K562 (cell line): ENCODE measurements at regions not wholly inside any gene's neighbourhood (a gene's known extent, or its start where the extent isn't known, plus 50 kb on each side); places are given as distances from the start of the nearest gene placed in this dataset.

Experiments used
- ATAC-seq: fragments of 200-7000 bp; cut with Tn5 transposase; 3 replicates; pipeline ENCODE4 v1.9.1; 2020; ENCODE audit warnings: moderate library complexity
- BruUV-seq: library from RNA; stranded (reverse); fragments of 400-500 nt; replicated peaks from 2 replicates; lab custom pipeline; 2021; lab: Mats Ljungman, UMichigan
- CTCF ChIA-PET: fragments of 300-600 bp; formaldehyde crosslinking; extraction: SDS; loops from one replicate; lab custom pipeline; 2021; ENCODE audit warnings: low intra/inter-chr PET ratio; lab: Yijun Ruan, JAX
- POLR2A ChIA-PET: fragments of 300-600, 350-650 bp; sonication (Branson Sonifier 250); formaldehyde crosslinking; extraction: SDS; loops from one replicate; lab custom pipeline; 2021; ENCODE audit warnings: antibody characterized with exemption, inconsistent platforms; lab: Yijun Ruan, JAX
- DNase-seq, 4 experiments: peaks; one replicate each; pipeline versions ENCODE4 v3.0.0 to v3.0.0-alpha.2; 2011 to 2018; ENCODE audit warnings: low spot score in 3 of 4, mixed read lengths in 3 of 4; ENCODE audit errors: extremely low read depth in 1 of 4
- FAIRE-seq: peaks from 2 replicates; lab custom pipeline; 2011; peaks lifted over from hg19 to GRCh38; lab: Jason Lieb, UNC
- H2AFZ ChIP-seq: 2 replicates; pipeline ENCODE4 v1.6.0; 2011; ENCODE audit warnings: low read depth, low read length, control low read depth, inconsistent platforms
- H3K27ac ChIP-seq: fragments of 200-600 bp; 3 replicates; pipeline ENCODE4 v1.8.0; 2011; ENCODE audit warnings: low read depth, mild to moderate bottlenecking, control low read depth, inconsistent platforms, low read length, moderate library complexity, mixed read lengths; ENCODE audit errors: extremely low read depth
- H3K27me3 ChIP-seq, 2 experiments: fragments of 300-600 bp in 1 of 2; 2 replicates in 1 of 2; 3 replicates in 1 of 2; pipeline versions ENCODE4 v1.6.0 to v1.8.0; 2011; ENCODE audit warnings: inconsistent platforms in 2 of 2, low read length in 2 of 2, mild to moderate bottlenecking in 1 of 2, mixed read lengths in 1 of 2, moderate library complexity in 1 of 2; ENCODE audit not compliant: control insufficient read depth in 2 of 2, insufficient read depth in 2 of 2
- H3K36me3 ChIP-seq: fragments of 300-600 bp; 3 replicates; pipeline ENCODE4 v1.8.0; 2011; ENCODE audit warnings: mild to moderate bottlenecking, low read length, inconsistent platforms; ENCODE audit not compliant: control insufficient read depth, insufficient read depth
- H3K4me1 ChIP-seq, 2 experiments: fragments of 200-600 bp in 1 of 2; replicated peaks in 1 of 2; 2 replicates in 1 of 2; 3 replicates in 1 of 2; pipeline versions ENCODE4 v1.5.1 to v1.8.0; 2011; ENCODE audit warnings: inconsistent platforms in 2 of 2, low read length in 2 of 2, mild to moderate bottlenecking in 1 of 2, mixed read lengths in 1 of 2, moderate library complexity in 1 of 2; ENCODE audit not compliant: control insufficient read depth in 2 of 2, insufficient read depth in 2 of 2
- H3K4me2 ChIP-seq: 2 replicates; pipeline ENCODE4 v1.6.1; 2011; ENCODE audit warnings: low read length, control low read depth, inconsistent platforms, mixed read lengths; ENCODE audit not compliant: insufficient read depth
- H3K4me3 ChIP-seq: fragments of 200-600 bp; sonication (generic), shearing (Covaris generic); 2 replicates; pipeline ENCODE4 v1.5.1; 2016; ENCODE audit warnings: control low read depth, inconsistent platforms
- H3K79me2 ChIP-seq: fragments of 200-600 bp; 3 replicates; pipeline ENCODE4 v1.8.0; 2011; ENCODE audit warnings: low read length, inconsistent platforms; ENCODE audit not compliant: control insufficient read depth, insufficient read depth
- H3K9ac ChIP-seq, 2 experiments: 2 replicates each; pipeline versions ENCODE4 v1.6.0 to v1.6.1; 2011; ENCODE audit warnings: low read depth in 2 of 2, low read length in 2 of 2, control low read depth in 1 of 2, inconsistent platforms in 1 of 2, mild to moderate bottlenecking in 1 of 2, mixed read lengths in 1 of 2; ENCODE audit not compliant: insufficient read depth in 1 of 2
- H3K9me1 ChIP-seq: one replicate; pipeline ENCODE4 v1.6.0; 2011; ENCODE audit warnings: inconsistent platforms, mild to moderate bottlenecking, low read length, moderate library complexity; ENCODE audit not compliant: control insufficient read depth, insufficient read depth
- H3K9me3 ChIP-seq: replicated peaks from 2 replicates; pipeline ENCODE4 v1.5.1; 2011; ENCODE audit warnings: low read depth, low read length, inconsistent platforms; ENCODE audit not compliant: control insufficient read depth, insufficient read depth
- H4K20me1 ChIP-seq: replicated peaks from 2 replicates; pipeline ENCODE4 v1.6.1; 2011; ENCODE audit warnings: low read length, inconsistent platforms, mixed read lengths; ENCODE audit not compliant: control insufficient read depth, insufficient read depth
- BCOR ChIP-seq: fragments of 450-650 bp; IDR thresholded peaks from 2 replicates; pipeline ENCODE4 v1.6.1; 2016
- BRCA1 ChIP-seq, 2 experiments: fragments of 450-650 bp in 1 of 2; sonication (generic) in 1 of 2; formaldehyde crosslinking in 1 of 2; IDR thresholded peaks; 2 replicates each; pipeline versions ENCODE4 v1.5.0 to v1.6.1; 2017 to 2020; ENCODE audit warnings: mild to moderate bottlenecking in 1 of 2, missing genetic modification reagents in 1 of 2
- CBFA2T3 ChIP-seq: fragments of 450-650 bp; IDR thresholded peaks from 2 replicates; pipeline ENCODE4 v1.6.1; 2017
- CBX3 ChIP-seq, 2 experiments: IDR thresholded peaks; 1 replicate in 1 of 2; 2 replicates in 1 of 2; pipeline ENCODE4 v1.6.1; 2012; ENCODE audit warnings: inconsistent platforms in 2 of 2, low read length in 2 of 2, borderline replicate concordance in 1 of 2, control low read depth in 1 of 2
- CBX5 ChIP-seq: IDR thresholded peaks from 2 replicates; pipeline ENCODE4 v1.6.1; 2014; ENCODE audit warnings: low read depth, borderline replicate concordance
- GATAD2B ChIP-seq: fragments of 450-650 bp; IDR thresholded peaks from 2 replicates; pipeline ENCODE4 v1.6.1; 2017; ENCODE audit warnings: mild to moderate bottlenecking, borderline replicate concordance
- NCOA4 ChIP-seq: fragments of 450-650 bp; IDR thresholded peaks from 2 replicates; pipeline ENCODE4 v1.6.1; 2018; ENCODE audit warnings: mild to moderate bottlenecking; ENCODE audit not compliant: partially characterized antibody
- NFIC ChIP-seq: fragments of 450-650 bp; IDR thresholded peaks from 2 replicates; pipeline ENCODE4 v1.6.1; 2017; ENCODE audit warnings: mild to moderate bottlenecking, inconsistent platforms
- POLR2B ChIP-seq: fragments of 450-650 bp; IDR thresholded peaks from 2 replicates; pipeline ENCODE4 v1.6.1; 2018; ENCODE audit warnings: low read depth; ENCODE audit not compliant: partially characterized antibody
- TGIF2 ChIP-seq: sonication (generic); formaldehyde crosslinking; IDR thresholded peaks from 2 replicates; pipeline ENCODE4 v1.8.1; 2022; ENCODE audit warnings: mild to moderate bottlenecking, missing genetic modification reagents, moderate library complexity
- TRIM28 ChIP-seq: fragments of 450-650 bp; IDR thresholded peaks from 2 replicates; pipeline ENCODE4 v1.6.1; 2017
- ZNF175 ChIP-seq: fragments of 200-800 bp; sonication (Bioruptor generic); IDR thresholded peaks from 2 replicates; pipeline ENCODE4 v1.6.1; 2016; ENCODE audit warnings: low read depth, mild to moderate bottlenecking, missing genetic modification characterization, missing compliant biosample characterization
- ZNF277 ChIP-seq: fragments of 250-450 bp; sonication (Bioruptor Pico); IDR thresholded peaks from 2 replicates; pipeline ENCODE4 v1.8.0; 2022; ENCODE audit warnings: inconsistent platforms, mild to moderate bottlenecking, moderate library complexity, borderline replicate concordance
- ZNF280A ChIP-seq: fragments of 450-650 bp; IDR thresholded peaks from 2 replicates; pipeline ENCODE4 v1.6.1; 2018; ENCODE audit warnings: mild to moderate bottlenecking, low read depth; ENCODE audit not compliant: partially characterized antibody
- ZNF518B ChIP-seq: fragments of 250-450 bp; sonication (Bioruptor Pico); IDR thresholded peaks from 2 replicates; pipeline ENCODE4 v1.5.0; 2021; ENCODE audit warnings: mild to moderate bottlenecking, moderate library complexity
- in situ Hi-C: fragments of 300-500 bp; cut with MboI; formaldehyde crosslinking; loops from 4 replicates; pipeline ENCODE4 v1.15.0; 2018; ENCODE audit warnings: inconsistent platforms, mixed read lengths
- intact Hi-C: fragments of 100-400 bp; cut with micrococcal nuclease; formaldehyde crosslinking; loops from 2 replicates; pipeline ENCODE4 v1.14.2; 2022

DNA sequence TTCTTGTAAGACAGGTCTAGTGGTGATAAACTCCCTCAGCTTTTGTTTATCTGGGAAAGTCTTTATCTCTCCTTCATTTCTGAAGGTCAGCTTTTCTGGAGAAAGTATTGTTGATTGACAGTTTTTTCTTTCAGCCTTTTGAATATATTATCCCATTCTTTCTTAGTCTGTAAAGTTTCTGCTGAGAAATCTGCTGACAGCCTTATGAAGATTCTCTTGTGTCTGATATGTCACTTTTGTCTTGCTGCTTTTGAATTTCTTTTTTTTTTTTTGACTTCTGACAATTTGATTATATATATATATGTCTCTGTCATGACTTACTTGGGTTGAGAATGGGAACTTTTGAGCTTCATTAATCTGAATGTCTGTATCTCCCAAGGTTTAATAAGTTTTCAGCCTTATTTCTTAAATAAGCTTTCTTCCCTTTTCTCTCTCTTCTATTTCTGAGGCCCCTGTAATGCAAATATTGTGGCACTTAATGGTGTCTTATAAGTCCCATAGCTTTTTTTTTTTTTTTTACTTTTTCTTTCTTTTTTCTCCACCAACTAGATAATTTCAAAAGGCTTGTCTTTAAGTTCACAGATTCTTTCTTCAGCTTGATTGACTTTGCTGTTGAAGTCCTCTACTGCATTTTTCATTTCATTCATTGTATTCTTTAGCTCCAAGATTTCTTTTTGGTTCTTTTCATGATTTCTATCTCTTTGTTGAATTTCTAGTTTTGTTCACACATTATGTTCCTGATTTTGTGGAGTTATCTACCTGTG, 81.4 kb upstream of the IL6 start:
- ATAC-seq, result no peak
- intact Hi-C loops, result no loop called here
- DNase-seq, result no peak
- in situ Hi-C loops, result no loop called here
- Histone ChIP-seq H3K9ac (no peak overlapping the region), H3K36me3 (peaks cover 26% of the 10 kb centered on the region), H3K4me2 (no peak overlapping the region), H2AFZ (no peak overlapping the region), H3K4me1 (peaks cover 0 to 14% of the 10 kb centered on the region in 2 experiments; a peak in 2 of 5 replicates), H3K4me3 (no peak overlapping the region), H3K27me3 (no peaks in the 10 kb centered on the region), H3K27ac (no peak overlapping the region), H3K9me1 (no peaks in the 10 kb centered on the region), H3K79me2 (no peaks in the 10 kb centered on the region), H3K9me3 (peaks cover 45% of the 10 kb centered on the region), H4K20me1 (no peaks in the 10 kb centered on the region)
- BruUV-seq, result no TSS peak
- POLR2A ChIA-PET, result interaction anchor here (0.7 to 1.2 kb wide), 3 partner anchors 12 to 416 kb away, joined by 3 read pairs; no protein-coding TSS in a partner anchor
- FAIRE-seq, result no peak
- CTCF ChIA-PET, result interaction anchor here (0.6 kb wide), 1 partner anchor 8 kb away, joined by 4 read pairs; no protein-coding TSS in a partner anchor
- TF ChIP-seq CBX5 (peak; percentile 89), NCOA4 (no peak), ZNF280A (peak; percentile 91), TGIF2 (no peak), BCOR (no peak), BRCA1 (IDR thresholded peaks at IDR 0.05) (no peak), BRCA1 (CRISPR knock-in tag; IDR thresholded peaks at IDR 0.05) (no peak), NFIC (no peak), GATAD2B (no peak), ZNF518B (CRISPR knock-in tag) (no peak), TRIM28 (peak; percentile 83), ZNF277 (CRISPR knock-in tag) (no peak), ZNF175 (CRISPR knock-in tag) (no peak), CBFA2T3 (no peak), POLR2B (no peak), CBX3 (IDR thresholded peaks at IDR 0.05; ENCODE audit: borderline replicate concordance in 1 of 2, low read length in 2 of 2) (peak in 1 of 2 experiments; percentile 92; a peak in 2 of 3 replicates)
